GM12872 (cell line): ENCODE measurements at regions not wholly inside any gene's neighbourhood (a gene's known extent, or its start where the extent isn't known, plus 50 kb on each side); places are given as distances from the start of the nearest gene placed in this dataset.

ENCODE experiments used
- CTCF ChIP-seq: IDR thresholded peaks from 3 replicates; pipeline ENCODE4 v1.5.1; 2011; ENCODE audit warnings: low read depth, mild to moderate bottlenecking, low read length, moderate library complexity; ENCODE audit not compliant: insufficient read depth

DNA sequence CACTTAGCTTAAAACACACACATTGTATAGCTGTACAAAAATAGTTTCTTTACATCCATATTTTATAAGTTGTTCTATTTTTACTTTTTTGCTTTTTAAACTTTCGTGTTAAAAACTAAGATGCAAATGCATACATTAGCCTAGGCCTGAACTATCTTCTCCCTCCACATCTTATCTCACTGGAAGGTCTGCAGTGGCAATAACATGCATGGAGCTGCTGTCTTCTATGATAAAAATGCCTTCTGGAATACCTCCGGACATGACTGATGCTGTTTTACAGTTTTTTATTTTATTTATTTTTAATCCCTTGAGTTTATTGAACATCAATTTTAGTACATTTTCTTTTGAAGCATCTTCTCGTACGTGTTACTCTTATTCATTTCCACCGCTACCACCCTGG is 112.3 kb upstream of the TSPAN8 start:
- TF ChIP-seq CTCF: no peak

- TF ChIP-seq CTCF: no peak
Observed at GRCh38 chr12:71269281-71269598, 111.4 kb upstream of the TSPAN8 start.

DNA sequence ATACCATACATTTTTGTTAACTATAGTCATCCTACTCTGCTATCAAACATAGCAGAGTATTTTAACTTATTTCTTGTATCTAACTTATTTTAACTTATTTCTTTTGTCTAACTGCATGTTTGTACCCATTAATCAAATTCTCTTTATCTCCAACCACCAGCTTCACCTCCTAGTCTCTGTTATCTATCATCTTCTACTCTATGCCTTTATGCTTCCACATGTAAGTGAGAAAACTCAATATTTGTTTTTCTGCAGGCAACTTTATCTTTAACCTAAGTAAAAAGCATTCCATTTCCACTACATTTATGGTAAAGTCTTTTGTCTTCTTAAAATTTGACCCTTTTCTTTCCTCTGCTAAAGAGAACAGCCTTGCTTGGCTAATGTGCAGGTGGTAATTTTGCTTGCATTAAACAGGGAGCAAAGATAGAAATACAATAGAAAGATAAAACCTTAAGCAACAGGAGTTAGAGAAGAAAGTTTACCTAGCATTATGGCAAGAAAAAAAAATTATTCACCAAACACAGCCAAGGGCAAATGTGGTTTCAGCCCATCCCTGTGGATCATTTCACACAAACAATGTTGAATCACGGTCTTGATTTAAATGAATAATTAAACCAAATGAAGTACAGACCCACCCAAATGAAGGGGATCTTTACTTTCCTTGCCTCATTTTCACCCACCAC is 110.9 kb upstream of the TSPAN8 start:
- TF ChIP-seq CTCF: no peak

DNA sequence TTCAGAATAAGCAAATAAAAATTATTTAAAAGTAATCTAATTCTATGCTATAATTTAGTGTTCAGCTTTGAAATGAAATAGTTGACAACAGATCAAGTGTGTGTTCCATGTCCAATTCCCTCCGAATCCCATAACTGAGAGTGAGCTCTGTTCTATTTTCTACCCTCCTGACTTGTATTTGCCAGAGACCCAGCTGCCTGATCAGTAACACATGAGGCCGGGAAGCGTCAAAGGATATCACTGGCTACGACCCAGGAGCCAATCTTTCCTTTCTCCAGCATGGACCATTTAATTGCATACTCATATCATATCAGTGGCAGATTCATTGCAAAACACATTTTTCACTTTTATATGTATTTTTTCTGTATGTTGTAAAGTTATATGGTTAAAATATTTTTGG is 108.8 kb upstream of the TSPAN8 start:
- no peak for TF ChIP-seq CTCF

DNA sequence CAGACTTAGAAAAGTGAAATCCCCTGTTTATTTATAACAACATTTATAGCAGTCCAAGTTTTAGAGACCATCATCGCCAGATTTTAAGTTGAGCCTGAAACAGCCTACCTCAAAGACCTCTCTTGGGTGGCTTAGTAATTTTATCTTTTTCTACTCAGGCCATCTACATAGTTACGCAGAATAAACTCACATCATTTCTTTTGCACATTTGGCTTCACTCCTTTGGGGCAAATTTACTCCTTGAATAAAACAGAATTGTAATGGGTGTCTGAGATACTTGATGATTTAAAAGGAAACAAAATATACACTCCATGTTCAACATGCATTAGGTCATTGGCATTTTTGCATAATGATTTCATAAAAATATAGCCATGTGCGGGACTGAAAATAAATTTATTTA is 104.7 kb upstream of the TSPAN8 start:
- no peak for TF ChIP-seq CTCF

GRCh38 chr12:71252473-71252872 is 94.7 kb upstream of the TSPAN8 start:
- TF ChIP-seq CTCF: no peak

GRCh38 chr12:71250166-71250565 is 92.4 kb upstream of the TSPAN8 start:
- TF ChIP-seq CTCF: no peak
